ENCODE measurements at regions not wholly inside any gene's neighbourhood (a gene's known extent, or its start where the extent isn't known, plus 50 kb on each side); places are given as distances from the start of the nearest gene placed in this dataset.

GRCh38 chr3:68436619-68437401 lies 495.5 kb downstream of the TAFA4 start:
- TF ChIP-seq CTCF (IDR thresholded peaks at IDR 0.05; ENCODE audit: low read depth, low read length) (no peak), MYC (IDR thresholded peaks at IDR 0.05; ENCODE audit: low read depth, low read length) (no peak), POLR2A (IDR thresholded peaks at IDR 0.05; ENCODE audit: extremely low read depth, insufficient read length) (no peak), MAX (IDR thresholded peaks at IDR 0.05; ENCODE audit: low read depth, low read length) (no peak)
- no peak overlapping the region for H3K4me3 ChIP-seq (ENCODE audit: low read depth, low read length)
- DNase-seq (ENCODE audit: low read depth) = no peak

- no peak for TF ChIP-seq POLR2A (IDR thresholded peaks at IDR 0.05; ENCODE audit: extremely low read depth, insufficient read length)
- TF ChIP-seq CTCF (IDR thresholded peaks at IDR 0.05; ENCODE audit: low read depth, low read length) = no peak
- TF ChIP-seq MYC (IDR thresholded peaks at IDR 0.05; ENCODE audit: low read depth, low read length) = no peak
- TF ChIP-seq MAX (IDR thresholded peaks at IDR 0.05; ENCODE audit: low read depth, low read length) = no peak
- H3K4me3 ChIP-seq (ENCODE audit: low read depth, low read length) = no peak overlapping the region
- DNase-seq (ENCODE audit: low read depth) = no peak
Observed at GRCh38 chr3:68428495-68428894, 503.9 kb downstream of the TAFA4 start.

GRCh38 chr3:68424796-68425460 lies 507.4 kb downstream of the TAFA4 start:
- TF ChIP-seq POLR2A (IDR thresholded peaks at IDR 0.05; ENCODE audit: extremely low read depth, insufficient read length) (no peak), MAX (IDR thresholded peaks at IDR 0.05; ENCODE audit: low read depth, low read length) (no peak), CTCF (IDR thresholded peaks at IDR 0.05; ENCODE audit: low read depth, low read length) (no peak), MYC (IDR thresholded peaks at IDR 0.05; ENCODE audit: low read depth, low read length) (no peak)
- DNase-seq (ENCODE audit: low read depth) = no peak
- H3K4me3 ChIP-seq (ENCODE audit: low read depth, low read length) = no peak overlapping the region

- DNase-seq (ENCODE audit: low read depth) = no peak
- H3K4me3 ChIP-seq (ENCODE audit: low read depth, low read length) = no peak overlapping the region
- no peak for TF ChIP-seq MAX (IDR thresholded peaks at IDR 0.05; ENCODE audit: low read depth, low read length)
Observed at GRCh38 chr3:68408626-68409025, 523.7 kb downstream of the TAFA4 start.

GRCh38 chr3:68403741-68404140 lies 528.6 kb downstream of the TAFA4 start:
- DNase-seq (ENCODE audit: low read depth) = no peak
- TF ChIP-seq MAX (IDR thresholded peaks at IDR 0.05; ENCODE audit: low read depth, low read length) = no peak
- no peak for TF ChIP-seq MYC (IDR thresholded peaks at IDR 0.05; ENCODE audit: low read depth, low read length)
- no peak for TF ChIP-seq POLR2A (IDR thresholded peaks at IDR 0.05; ENCODE audit: extremely low read depth, insufficient read length)
- TF ChIP-seq CTCF (IDR thresholded peaks at IDR 0.05; ENCODE audit: low read depth, low read length) = no peak
- no peak overlapping the region for H3K4me3 ChIP-seq (ENCODE audit: low read depth, low read length)

GRCh38 chr3:68402235-68402918 lies 530.0 kb downstream of the TAFA4 start:
- TF ChIP-seq MYC (IDR thresholded peaks at IDR 0.05; ENCODE audit: low read depth, low read length) (no peak), CTCF (IDR thresholded peaks at IDR 0.05; ENCODE audit: low read depth, low read length) (no peak), POLR2A (IDR thresholded peaks at IDR 0.05; ENCODE audit: extremely low read depth, insufficient read length) (no peak), MAX (IDR thresholded peaks at IDR 0.05; ENCODE audit: low read depth, low read length) (no peak)
- H3K4me3 ChIP-seq (ENCODE audit: low read depth, low read length) = no peak overlapping the region
- no peak for DNase-seq (ENCODE audit: low read depth)

Data from NB4 (cell line).